GM21381 (cell line): ENCODE measurements at regions not wholly inside any gene's neighbourhood (a gene's known extent, or its start where the extent isn't known, plus 50 kb on each side); places are given as distances from the start of the nearest gene placed in this dataset.
"Not testable (repeated sequence)": the region's sequence is repeated elsewhere in the genome, so short reads cannot be mapped to it uniquely, and the experiment has no call there.

Experiments used
- ATAC-seq: cut with Tn5 transposase; IDR thresholded peaks from one replicate; pipeline ENCODE4 v1.9.1; 2021; ENCODE audit warnings: mild to moderate bottlenecking, moderate library complexity; ENCODE audit not compliant: unreplicated experiment

- no peak for ATAC-seq
These were observed 403.2 kb downstream of the AASDHPPT start for GRCh38 chr11:106480581-106481190.

- no peak for ATAC-seq
These were observed 405.7 kb downstream of the AASDHPPT start for GRCh38 chr11:106482917-106483785.

GRCh38 chr11:106491751-106492150 lies 414.3 kb downstream of the AASDHPPT start:
- ATAC-seq = no peak

- no peak for ATAC-seq
These were observed 416.3 kb downstream of the AASDHPPT start for GRCh38 chr11:106493751-106494150.

GRCh38 chr11:106495046-106495445 lies 417.6 kb downstream of the AASDHPPT start:
- ATAC-seq = no peak

GRCh38 chr11:106496677-106497076 lies 419.2 kb downstream of the AASDHPPT start:
- no peak for ATAC-seq

GRCh38 chr11:106497321-106497720 lies 419.9 kb downstream of the AASDHPPT start:
- ATAC-seq = no peak

- ATAC-seq = no peak
These were observed 420.4 kb downstream of the AASDHPPT start for GRCh38 chr11:106497822-106498221.

GRCh38 chr11:106503901-106504300 lies 426.4 kb downstream of the AASDHPPT start:
- no peak for ATAC-seq

- ATAC-seq = no peak
These were observed 430.3 kb downstream of the AASDHPPT start for GRCh38 chr11:106507645-106508306.

- no peak for ATAC-seq
These were observed 437.2 kb downstream of the AASDHPPT start for GRCh38 chr11:106514706-106515105.

- ATAC-seq = no peak
These were observed 440.0 kb downstream of the AASDHPPT start for GRCh38 chr11:106517426-106517825.

GRCh38 chr11:106520146-106520912 lies 442.9 kb downstream of the AASDHPPT start:
- no peak for ATAC-seq

GRCh38 chr11:106520920-106521319 lies 443.5 kb downstream of the AASDHPPT start:
- no peak for ATAC-seq

GRCh38 chr11:106523171-106523570 lies 445.7 kb downstream of the AASDHPPT start:
- no peak for ATAC-seq

GRCh38 chr11:106523921-106524320 lies 446.5 kb downstream of the AASDHPPT start:
- ATAC-seq = no peak

- ATAC-seq = no peak
These were observed 447.0 kb downstream of the AASDHPPT start for GRCh38 chr11:106524436-106524835.

- ATAC-seq = not testable (repeated sequence)
These were observed 454.2 kb downstream of the AASDHPPT start for GRCh38 chr11:106531648-106532047.

- no peak for ATAC-seq
These were observed 455.6 kb downstream of the AASDHPPT start for GRCh38 chr11:106533046-106533445.

- ATAC-seq = no peak
These were observed 462.5 kb downstream of the AASDHPPT start for GRCh38 chr11:106540001-106540400.

GRCh38 chr11:106548406-106548805 lies 469.9 kb downstream of the GUCY1A2 start:
- no peak for ATAC-seq
